ENCODE measurements at regions not wholly inside any gene's neighbourhood (a gene's known extent, or its start where the extent isn't known, plus 50 kb on each side); places are given as distances from the start of the nearest gene placed in this dataset.

- TF ChIP-seq CHD2 (IDR thresholded peaks at IDR 0.05; ENCODE audit: low read length) = no peak
- TF ChIP-seq FOSL1 (IDR thresholded peaks at IDR 0.05; ENCODE audit: insufficient read depth, low read depth, low read length) = no peak
- no peak for TF ChIP-seq MAFK (IDR thresholded peaks at IDR 0.05; ENCODE audit: low read depth, low read length)
Observed at GRCh38 chr6:145025488-145025887, 709.8 kb downstream of the EPM2A start (continued).

Measured in H1 (cell line).